HG02840 (cell line): ENCODE measurements at regions not wholly inside any gene's neighbourhood (a gene's known extent, or its start where the extent isn't known, plus 50 kb on each side); places are given as distances from the start of the nearest gene placed in this dataset.
"Not testable (repeated sequence)": the region's sequence is repeated elsewhere in the genome, so short reads cannot be mapped to it uniquely, and the experiment has no call there.

ENCODE experiments used
- ATAC-seq: cut with Tn5 transposase; IDR thresholded peaks from one replicate; pipeline ENCODE4 v1.9.1; 2021; ENCODE audit warnings: mild to moderate bottlenecking, moderate library complexity, moderate number of reproducible peaks; ENCODE audit not compliant: unreplicated experiment, low FRiP score

DNA sequence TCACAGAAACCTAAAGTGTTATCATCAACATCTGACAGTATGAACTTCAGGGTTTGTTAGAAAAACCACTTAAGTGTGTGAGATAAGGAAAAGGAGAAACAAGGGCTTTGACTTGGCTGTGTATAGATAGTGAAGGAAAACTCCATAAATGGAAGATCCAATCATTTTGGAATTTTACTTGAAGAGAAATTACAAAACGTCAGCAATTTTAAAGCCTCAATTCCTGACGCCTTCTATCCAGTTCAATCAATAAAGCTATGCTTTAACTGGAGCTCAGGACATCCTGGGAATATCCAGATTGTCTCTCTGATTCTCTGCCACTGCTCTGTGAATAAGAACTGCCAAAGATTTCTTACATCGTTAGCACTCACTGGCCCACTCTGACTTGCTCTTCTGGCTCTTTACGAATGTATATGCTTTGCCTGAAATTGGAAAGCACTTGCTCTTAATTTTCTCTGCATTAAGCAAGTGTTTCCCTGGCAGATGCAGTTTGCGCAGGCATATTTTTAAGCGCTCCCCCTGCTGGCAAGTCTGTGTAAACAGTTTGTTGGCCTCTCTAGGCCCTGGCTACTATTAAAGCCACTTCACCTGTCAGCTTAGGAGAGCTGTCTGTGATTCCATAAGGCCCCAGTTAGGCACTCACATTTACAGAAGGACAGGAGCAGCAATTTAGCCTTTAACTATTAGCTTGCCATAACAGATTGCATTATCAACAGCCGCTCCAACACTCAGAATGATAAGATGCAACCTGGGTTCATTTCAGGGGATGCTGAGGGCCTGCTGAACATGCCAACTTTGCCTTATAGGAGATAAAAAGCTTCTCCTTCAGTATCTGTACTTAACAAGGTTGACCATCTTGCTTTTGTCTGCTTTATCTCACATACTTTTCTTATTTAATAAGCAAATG lies 251.4 kb upstream of the DDX53 start:
- peak; percentile 79 for ATAC-seq

DNA sequence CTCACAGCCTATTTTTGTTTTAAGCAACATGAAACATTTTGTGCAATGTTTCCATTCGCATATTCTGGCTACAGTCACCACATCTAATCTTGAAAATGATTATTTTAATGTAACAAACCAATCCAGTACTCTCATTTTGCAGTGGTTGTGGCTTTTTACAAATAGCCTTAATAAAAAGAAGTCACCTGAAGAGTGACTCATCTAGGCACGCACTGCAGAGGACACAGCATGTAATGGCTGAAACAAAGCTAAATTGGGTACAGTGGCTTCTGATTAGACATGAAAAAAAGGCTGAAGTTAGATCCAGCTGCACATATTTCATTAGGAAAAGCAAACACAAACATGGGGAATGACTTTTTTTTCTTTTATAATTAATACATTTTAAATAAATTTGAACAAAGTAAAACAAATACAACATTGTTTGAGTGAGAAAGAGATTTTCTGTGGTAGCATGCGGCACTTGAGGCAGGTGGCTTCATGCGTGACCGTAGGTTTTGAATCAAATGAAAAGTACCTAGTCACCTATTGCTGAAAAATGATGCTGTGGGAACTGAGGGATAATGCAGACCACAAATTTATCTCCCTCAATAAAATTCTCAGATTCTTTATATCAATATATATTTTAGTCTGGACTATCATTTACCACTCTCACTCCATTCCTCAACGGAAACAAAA lies 240.8 kb upstream of the DDX53 start:
- peak; percentile 75 for ATAC-seq

DNA sequence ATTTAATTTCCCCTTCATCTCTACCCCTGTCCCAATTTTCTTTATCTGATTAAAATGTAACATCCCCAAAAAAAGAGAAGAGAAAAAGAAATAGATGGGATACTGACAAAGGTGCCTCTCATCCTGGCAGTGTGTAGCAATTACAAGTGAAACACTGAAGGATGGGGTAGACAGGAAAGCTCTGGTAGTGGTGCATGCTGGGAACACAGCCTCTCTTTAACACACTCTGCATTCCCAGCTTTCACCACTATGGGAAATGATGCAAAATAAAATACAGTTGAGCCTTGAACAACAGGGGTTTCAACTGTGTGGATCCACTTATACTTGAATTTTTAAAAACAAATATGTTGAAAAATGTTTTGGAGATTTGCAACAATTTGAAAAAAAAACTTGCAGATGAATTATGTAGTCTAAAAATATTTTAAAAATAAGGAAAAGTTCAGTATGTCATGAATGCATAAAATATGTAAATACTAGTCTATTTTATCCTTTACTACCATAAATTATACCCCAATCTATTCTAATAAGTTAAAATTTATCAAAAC lies 239.2 kb upstream of the DDX53 start:
- no peak for ATAC-seq

DNA sequence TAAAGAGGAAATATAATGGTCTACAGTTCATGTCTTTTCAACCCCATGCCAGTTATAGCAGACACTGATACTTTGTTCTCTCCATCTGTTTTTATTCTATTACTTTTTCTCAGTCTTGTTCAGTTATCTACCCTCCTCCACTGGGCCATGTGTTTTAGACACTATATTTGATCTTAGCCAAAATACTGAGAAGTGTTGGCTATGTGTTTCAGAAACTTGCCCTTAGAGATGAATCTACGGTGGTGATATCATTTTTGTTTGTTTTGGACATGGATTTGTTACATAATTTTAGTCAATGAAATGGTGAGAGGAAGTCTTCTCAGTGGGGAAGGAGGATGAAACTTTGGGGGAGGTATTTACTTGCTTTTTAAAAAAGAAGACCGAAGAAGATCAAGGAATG lies 211.5 kb upstream of the DDX53 start:
- no peak for ATAC-seq

DNA sequence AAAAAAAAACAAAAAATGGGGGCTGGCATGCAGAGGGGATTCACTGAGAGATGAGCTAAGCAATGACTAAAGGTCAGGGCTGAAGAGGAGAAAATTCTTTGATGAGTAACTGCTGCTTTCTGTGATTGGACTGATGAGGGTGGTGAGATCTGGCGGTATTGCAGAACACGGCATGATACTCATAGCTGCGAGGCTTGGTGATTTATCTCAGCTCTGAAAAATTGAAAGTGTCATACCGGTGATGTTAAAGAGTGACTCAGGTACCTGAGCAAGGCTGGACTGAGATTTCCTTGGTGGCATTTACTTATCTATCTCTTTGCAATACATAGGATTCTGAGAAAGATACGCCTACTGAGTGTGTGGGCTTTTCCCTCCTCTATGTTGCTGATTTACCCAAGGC lies 204.1 kb upstream of the DDX53 start:
- no peak for ATAC-seq

DNA sequence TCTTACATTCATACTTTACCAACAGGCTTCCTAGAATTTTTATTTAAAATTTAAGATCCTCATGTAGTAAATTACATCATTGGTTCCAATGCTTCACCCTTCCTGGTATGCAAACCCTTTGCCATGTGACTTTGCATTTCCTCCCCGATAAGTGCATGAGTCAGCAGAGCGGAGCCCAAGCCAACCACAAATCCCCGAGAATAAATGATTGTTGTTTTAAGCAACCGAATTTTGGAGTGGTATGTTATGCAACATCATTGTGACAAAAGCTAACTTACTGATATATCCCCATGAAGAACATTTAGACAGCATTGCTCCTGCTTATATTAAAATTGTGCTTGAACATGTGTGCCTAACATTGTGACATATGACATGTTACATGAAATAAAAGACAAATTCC lies 199.4 kb upstream of the DDX53 start:
- ATAC-seq, result no peak

GRCh38 chrX:22800806-22801205 lies 199.0 kb upstream of the DDX53 start:
- ATAC-seq, result no peak

DNA sequence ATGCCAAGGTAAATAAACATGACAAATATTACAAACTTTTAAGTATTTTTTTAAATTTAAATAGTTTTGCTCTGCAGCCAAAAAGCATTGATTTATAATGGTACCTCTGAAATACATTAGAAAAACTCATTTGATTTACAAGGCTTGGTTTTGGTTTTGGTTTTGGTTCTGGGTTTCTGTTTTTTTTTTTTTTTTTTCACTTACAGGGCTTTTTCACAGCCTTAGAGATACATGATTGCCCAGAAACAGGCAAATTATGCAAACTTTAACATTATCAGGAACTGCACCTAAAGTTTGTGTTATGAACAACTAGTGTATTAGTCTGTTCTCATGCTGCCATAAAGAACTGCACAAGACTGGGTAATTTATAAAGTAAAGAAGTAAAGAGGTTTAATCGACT lies 196.4 kb upstream of the DDX53 start:
- no peak for ATAC-seq

DNA sequence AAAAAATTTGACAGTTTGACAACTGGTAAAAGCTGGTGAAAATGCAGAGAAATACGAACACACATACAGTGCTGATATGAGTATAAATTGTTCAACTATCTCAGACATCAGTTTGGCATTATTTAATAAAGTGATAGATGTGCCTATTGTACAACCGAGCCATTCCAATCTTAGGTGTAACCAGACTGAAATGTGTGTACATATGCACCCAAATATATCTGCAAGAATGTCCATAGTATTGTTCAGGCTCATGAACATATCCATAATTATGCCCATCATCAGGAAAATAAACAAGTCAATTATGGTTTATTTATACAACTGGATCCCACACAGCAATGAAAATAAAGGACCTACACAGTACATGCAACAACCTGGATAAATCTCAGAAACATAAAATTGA lies 188.9 kb upstream of the DDX53 start:
- no peak for ATAC-seq

DNA sequence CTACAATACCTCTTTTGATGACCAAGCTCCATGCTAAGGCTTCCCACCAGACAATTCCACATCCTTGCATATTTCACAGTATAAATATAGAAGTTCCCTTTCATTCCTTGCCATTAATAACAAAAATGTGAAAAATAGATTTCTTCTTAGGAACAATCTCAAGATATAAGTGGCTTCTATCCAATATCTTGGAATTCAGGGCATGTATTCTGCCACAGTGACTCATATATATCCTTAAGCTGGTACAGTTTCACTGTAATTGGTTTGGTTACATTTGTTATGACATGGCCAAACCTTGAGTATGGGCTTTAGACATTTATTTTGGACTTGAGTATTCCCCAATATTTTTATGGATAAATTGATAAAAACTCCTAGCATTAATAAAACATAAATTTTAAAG lies 181.7 kb upstream of the DDX53 start:
- no peak for ATAC-seq

DNA sequence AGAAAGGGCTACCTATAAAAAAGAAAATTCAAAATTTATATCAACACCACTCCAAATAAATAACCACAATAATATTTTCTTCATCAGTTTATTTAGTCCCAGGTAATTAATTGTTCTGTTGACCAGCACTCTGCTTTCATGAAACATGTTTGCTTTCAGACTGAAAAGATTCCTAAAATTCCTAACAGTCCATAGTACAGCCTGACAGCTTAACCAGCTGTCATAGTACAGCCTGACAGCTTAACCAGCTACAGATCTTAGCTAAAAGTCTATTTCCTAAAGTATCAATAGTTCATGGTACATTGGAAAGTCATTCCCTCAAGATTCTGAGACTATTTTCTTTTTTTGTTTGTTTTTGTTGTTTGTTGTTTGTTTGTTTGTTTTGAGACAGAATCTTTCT lies 144.1 kb upstream of the DDX53 start:
- no peak for ATAC-seq

- no peak for ATAC-seq
These were observed 140.1 kb upstream of the DDX53 start for GRCh38 chrX:22859642-22860041.

DNA sequence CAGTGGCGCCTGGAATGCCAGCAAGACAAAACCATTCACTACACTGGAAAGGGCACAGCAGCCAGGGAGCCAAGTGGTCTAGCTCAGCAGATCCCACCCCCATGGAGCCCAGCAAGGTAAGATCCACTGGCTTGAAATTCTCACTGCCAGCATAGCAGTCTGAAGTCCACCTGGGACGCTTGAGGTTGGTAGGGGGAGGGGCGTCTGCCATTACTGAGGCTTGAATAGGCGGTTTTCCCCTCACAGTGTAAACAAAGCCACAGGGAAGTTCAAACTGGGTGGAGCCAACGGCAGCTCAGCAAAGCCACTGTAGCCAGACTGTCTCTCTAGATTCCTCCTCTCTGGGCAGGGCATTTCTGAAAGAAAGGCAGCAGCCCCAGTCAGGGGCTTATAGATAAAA lies 133.0 kb upstream of the DDX53 start:
- not testable (repeated sequence) for ATAC-seq

DNA sequence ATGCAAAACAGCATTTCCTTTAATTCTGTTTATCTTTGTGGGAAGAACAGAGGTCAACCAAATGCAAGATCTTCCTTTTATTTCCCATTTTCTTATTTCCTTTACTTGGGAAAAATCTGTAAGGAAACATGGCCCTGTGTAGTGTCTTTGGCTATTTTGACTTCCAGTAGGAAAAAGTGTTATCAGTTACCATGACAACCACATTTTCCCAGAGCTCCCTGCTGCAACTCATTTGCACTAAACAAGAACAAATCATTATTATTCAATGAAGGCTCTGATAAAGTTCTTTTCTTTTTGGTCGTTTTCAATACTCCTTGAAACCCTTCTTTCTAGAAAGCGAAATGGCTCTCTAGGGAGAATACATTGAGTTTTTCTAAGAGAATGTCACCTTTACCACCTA lies 117.2 kb upstream of the DDX53 start:
- ATAC-seq, result no peak

- ATAC-seq, result no peak
These were observed 109.9 kb upstream of the DDX53 start for GRCh38 chrX:22889819-22890218.

GRCh38 chrX:22912616-22913015 lies 87.1 kb upstream of the DDX53 start:
- ATAC-seq, result no peak

DNA sequence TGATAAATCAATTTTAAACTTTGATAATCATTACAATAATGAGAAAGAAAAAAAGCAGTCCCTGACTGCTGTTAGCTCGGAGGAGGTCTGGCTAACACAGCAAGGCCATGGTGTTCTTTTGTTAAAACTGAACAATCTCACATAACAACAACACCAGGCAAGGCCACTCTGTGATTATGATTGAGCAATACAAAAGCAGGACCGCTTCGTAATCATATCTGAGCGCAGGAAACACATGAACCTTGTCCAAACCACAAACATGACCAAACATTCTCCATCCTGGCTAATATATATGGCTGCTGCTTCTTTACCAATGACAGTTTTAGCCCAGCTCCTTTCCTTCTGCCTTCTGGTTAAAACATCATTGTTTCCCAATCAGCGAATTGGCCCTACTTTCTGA lies 76.8 kb upstream of the DDX53 start:
- no peak for ATAC-seq

DNA sequence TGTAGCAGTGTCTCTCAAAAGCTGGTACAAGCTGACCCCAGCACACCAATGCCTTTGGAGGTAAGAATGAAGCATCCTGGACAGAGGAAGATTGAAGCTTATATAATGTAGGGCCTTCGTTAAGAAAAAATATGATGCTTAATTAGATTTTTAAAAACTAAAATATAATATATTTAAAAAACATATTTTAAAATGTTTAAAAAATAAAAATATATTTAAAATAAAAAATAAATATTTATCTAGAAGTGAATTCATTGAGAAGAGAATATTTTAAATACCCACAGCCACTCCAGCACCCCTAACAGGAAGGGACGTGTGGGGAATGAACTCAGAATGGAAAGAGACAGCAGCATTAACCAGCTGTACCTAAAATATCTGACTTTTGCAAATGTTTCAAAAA lies 65.1 kb upstream of the DDX53 start:
- no peak for ATAC-seq

DNA sequence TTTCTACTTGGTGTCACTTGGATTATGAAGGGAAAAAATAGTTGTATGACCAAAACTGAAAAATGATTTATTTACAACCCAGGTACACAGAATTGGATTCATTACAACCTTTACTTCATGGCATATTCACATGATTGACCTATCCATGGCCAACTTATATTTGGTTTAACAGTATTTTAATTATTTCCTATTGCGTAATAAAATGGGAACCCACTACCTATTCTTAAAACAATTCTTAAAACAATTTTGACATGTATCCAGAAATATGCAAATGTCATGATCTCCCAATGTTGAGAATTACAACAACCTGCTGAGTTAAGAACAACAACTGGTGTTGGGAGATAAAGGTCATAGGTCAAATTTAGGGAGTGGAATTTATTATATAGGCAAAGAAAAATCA lies 54.8 kb upstream of the DDX53 start:
- no peak for ATAC-seq
